HG03095 (cell line): ENCODE measurements at regions not wholly inside any gene's neighbourhood (a gene's known extent, or its start where the extent isn't known, plus 50 kb on each side); places are given as distances from the start of the nearest gene placed in this dataset.

Source experiments
- ATAC-seq: cut with Tn5 transposase; IDR thresholded peaks from one replicate; pipeline ENCODE4 v1.9.1; 2021; ENCODE audit warnings: moderate library complexity; ENCODE audit not compliant: unreplicated experiment

DNA sequence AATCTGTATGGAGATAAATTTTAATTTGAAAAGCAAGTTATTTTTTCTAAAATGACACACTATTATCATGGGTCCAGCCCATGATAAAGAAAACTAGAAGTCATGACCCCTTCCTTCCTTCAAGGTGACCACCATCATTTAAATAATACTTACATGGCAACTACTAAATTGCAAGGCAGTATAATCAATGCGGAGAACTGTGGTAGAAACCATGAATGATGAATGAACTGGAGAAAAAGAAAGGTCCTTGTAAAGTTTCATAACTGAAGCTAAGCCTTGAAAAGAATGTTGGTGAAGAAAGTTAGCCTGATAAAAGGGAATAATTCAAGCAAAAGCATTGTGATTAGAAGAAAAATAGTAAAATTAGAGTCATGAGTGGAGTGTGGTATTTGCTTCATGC, 222.9 kb upstream of the TBC1D5 start:
- ATAC-seq: no peak

DNA sequence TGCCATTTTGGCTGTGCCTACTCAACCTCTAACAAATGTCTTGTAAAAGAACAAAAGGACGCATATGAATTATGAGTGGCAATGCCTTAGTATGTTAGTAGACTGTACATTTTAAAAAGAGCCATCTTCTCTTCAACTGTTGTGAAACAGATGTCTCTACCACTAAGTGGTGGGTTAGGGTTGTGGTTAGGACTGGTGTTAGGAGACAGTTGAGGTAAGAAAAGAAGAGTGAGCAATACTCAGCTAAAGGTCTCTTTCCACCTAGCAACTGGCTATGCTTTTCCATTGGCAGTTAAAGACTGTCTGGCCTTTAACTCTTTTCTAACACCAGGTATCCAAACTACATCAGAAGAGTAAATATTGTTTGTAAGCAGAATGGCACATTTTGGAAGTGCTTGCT, 221.7 kb upstream of the TBC1D5 start:
- ATAC-seq: no peak

DNA sequence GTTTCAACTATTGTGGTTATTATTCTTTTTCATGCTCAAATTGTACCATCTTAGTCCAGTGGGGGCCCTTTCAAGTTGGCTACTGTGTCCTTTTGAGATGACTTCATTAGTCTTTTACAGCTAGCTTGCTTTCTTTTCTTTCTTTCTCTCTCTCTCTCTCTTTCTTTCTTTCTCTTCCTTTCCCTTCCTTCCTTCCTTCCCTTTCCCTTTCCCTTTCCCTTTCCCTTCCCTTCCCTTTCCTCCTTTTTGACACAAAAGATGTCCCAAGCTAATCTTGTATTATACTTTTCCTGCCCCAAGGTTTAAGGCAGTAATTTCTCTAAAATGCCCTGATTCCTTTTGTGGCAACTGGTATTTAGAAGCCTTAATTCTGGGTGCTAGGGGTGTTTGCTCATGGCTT, 213.0 kb upstream of the TBC1D5 start:
- no peak for ATAC-seq

DNA sequence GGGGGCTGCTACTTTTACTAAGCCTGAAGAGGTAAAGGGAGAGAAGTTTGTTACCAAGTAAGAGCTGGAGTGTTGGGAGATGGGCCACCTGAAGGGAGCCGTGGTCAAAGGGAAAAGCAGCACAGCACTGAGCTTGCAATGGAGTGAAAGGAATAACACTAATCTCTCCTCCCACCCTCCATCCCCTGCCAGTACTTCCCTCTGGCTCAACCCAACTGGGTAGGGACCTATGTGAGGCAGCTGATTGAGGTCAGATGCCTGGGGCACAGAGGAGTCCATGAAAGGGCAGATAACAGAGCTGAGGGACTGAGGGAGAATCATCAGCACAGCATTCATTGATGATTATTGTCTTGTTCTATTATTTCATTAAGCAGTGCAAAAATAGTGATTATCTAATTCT, 212.4 kb upstream of the TBC1D5 start:
- no peak for ATAC-seq

DNA sequence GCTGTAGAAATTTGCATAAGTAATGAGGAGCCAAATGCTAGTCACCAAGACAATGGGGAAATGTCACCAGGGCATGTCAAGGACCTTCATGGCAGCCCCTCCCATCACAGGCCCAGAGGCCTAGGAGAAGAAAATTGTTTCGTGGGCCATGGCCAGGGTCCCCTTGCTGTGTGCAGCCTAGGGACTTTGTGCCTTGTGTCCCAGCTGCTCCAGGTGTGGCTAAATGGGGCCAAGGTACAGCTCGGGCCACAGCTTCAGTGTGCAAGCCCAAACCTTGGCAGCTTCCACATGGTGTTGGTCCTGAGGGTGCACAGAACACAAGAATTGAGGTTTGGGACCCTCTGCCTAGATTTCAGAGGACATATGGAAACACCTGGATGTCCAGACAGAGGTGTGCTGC, 208.8 kb upstream of the TBC1D5 start:
- no peak for ATAC-seq

DNA sequence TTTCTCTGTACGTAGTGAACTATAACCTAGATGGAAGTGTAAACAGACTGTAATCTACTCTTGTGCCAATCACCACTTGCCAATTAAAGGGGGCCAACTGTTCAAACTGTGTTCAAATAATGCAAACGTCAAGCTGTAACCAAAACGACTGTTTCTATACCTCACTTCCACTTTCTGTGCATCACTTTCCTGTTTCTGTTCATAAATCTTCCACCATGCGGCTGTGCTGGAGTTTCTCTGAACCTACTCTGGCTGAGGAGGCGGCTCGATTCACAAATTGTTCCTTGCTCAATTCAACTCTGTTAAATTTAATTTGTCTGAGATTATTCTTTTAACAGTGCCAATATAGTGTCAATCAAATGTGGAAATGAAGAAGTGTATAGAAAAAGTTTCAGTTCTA, 206.7 kb upstream of the TBC1D5 start:
- no peak for ATAC-seq

DNA sequence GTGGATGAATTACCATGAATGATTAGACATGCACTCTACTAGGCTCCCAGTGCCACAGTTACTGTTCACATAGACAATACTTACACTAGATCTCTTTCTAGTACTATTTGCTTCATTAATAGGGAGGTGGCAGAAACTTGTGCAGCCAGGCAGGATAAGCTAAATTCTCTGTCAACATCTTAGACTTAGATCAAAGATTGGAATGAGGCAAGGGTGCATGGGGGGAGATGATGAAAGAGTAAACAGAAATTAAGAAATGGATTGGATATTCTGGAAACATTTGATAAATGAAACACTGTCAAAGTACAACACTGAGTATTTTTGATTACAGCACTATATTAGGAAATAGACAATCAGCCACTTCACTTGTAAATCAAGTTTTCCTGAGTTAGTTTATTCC, 205.4 kb upstream of the TBC1D5 start:
- no peak for ATAC-seq

DNA sequence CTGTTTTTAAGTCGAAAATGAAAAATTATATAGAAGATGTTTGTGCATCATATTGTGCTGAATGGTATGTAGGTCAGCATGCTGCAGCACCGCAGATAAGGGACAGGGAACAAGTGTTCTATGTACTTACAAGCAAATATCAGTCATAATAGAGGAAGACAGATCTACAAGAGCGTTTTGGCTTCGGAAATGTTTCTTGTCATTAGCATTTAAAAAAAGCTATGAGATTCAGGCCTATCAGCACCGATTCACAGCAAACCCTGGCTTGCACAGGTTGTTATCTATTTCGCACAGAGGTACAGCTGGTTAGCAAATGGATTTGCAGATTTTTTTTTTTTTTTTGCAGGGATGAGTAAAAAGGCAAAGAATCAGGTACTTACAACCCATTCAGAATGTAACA, 204.2 kb upstream of the TBC1D5 start:
- ATAC-seq: no peak

DNA sequence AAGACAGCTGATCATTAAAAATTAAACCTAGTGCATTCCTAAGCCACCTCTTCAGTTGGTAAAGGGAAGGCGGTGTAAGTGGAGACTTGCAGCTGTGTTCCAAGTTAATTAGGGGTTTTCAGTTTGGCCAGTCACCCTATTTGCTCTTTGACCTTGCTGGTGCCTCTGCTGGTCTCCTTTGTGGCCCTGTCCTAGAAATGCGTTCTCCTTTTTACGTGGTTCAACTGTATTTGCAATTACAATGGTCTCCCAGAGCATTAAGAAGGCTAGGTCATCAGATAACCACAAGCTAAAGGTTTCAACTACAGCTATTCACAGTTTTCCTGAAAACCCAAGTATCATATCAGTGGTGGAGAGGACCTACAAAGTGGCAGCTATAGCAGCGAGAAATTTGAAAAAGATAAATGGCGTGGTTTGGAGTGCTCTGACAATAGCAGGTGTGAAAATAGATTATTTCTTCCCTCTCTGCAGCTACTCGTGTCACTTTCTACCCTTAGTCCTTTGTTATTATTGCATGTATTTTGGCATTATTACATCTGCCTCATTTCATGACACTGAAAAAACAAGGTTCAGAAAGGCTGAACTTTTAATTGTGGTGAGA, 203.5 kb upstream of the TBC1D5 start:
- ATAC-seq: no peak

DNA sequence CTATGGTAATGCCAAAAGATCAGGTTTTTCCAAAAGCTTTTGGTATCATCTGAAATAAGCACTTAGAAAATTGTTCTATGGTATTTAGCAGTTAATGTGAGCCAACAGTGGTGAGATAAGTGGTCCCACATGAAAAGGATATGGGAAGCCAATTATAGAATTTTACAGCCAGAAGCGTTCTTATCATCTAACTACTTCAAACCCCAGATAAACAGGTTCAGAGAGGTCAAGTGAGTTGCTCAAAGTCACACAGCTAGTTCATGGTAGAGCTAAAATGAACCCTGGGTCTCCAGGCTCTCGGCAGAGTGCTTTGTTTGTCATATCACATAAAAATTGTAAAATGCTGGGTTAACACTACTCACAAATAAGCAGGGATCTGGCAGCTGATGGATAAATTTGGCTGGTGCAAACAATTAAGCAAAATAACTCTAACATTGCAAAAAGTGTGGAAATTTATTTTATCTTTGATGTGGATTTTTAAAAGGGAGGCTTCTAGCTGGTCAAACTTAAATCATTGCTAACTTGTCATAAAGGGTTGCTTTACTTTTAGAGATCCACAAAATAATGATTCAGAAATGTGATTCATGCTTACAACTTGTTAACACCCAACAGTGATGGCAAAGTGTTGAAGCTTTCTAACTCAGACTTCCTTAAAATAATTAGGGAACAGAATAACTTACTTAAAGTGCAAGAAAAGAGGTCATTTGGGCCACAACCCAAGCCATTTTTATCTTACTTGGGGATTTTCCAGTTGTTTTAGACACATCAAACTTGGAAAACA, 202.8 kb upstream of the TBC1D5 start:
- ATAC-seq: no peak

DNA sequence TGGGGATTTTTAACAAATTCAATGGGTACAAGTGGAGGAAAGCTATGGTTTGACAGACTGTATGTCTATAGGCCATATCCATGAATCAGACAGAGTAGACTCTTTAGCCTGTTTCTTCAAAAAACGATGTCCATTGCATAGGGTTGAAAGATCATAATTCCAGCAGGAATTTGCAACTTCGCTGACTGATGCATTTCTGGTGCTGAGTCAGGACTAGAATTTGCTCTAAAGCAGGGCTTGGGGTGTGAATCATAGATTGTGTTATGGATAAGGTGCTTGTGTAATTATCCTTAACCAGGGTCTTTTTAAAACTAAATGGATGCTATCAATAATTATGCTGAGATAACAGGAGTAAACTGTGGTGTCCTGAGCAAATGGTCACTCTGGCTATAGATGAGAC, 200.4 kb upstream of the TBC1D5 start:
- ATAC-seq: no peak

DNA sequence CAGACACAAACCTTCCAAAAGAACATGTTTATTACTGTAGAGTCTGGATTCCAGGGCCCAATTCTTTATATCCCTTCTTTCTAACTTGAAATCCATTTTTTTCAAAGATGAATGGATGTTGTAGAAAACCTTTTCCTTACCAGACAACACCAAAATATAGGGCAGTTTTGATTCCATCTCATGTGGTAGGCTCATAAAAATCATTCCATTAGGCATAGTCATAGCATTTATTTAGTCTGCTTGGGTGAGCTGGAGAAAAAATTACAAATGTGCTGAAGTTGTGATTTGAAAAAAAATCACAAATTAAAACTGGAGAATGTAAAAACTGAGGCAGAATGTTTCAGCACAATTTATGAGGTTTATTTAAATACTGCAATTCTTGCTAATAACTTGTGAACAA, 199.3 kb upstream of the TBC1D5 start:
- no peak for ATAC-seq

DNA sequence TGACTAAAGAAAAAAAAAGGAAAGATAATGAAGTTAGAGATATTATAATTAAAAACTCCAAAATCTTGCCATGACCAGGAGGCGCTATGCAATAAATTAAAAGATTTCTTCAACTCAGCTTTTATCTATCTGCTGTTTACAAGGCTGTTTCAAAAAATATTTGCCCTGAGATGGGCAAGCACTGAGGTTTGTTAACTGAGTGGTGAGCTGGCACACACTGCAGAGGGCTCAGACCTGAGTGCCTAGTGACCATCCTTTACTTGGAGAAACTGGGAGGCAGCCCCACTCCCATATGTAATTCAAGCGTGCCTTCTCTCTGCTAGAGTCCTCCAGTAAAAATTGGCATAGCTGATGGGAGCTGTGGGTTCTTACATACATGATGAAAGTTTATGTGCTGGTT, 198.7 kb upstream of the TBC1D5 start:
- no peak for ATAC-seq

DNA sequence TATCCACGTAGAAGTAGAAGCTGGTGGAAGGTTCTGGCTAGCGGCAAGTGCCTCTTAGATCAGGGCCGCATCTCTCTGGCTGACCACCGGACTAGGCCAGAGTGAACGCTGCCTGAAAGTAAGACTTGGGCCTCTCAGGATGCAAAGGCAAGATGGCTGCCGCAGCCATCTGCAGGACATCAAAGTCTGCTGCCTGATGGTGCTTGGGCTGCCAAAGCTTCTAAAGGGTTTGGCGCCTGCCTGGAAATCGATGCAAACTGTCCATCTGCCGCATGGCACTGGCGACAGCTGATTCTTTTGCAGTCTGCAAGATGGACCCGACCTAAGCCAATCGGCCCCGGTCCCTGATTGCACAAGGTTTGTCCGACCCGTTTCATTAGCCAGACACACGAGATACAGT, 196.7 kb upstream of the TBC1D5 start:
- no peak for ATAC-seq

DNA sequence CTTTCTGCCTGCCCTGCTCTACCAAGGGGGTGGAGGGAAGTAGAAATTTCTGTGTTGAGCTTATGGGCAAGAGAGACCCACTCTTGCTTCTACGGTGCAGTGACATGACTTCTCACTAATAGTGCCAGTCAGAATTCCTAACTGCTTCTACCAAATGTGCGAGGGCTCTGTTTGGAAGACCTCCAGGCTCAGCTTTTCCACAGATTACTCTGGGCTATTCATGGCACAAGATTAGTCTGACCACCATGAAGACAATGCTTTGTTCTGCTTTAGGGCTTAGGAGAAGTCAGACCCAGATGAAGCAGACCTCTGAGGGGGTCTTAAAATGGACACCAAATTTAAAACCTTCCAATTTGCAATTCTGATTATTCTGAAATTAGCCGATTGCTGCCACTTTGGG, 195.9 kb upstream of the TBC1D5 start:
- no peak for ATAC-seq

DNA sequence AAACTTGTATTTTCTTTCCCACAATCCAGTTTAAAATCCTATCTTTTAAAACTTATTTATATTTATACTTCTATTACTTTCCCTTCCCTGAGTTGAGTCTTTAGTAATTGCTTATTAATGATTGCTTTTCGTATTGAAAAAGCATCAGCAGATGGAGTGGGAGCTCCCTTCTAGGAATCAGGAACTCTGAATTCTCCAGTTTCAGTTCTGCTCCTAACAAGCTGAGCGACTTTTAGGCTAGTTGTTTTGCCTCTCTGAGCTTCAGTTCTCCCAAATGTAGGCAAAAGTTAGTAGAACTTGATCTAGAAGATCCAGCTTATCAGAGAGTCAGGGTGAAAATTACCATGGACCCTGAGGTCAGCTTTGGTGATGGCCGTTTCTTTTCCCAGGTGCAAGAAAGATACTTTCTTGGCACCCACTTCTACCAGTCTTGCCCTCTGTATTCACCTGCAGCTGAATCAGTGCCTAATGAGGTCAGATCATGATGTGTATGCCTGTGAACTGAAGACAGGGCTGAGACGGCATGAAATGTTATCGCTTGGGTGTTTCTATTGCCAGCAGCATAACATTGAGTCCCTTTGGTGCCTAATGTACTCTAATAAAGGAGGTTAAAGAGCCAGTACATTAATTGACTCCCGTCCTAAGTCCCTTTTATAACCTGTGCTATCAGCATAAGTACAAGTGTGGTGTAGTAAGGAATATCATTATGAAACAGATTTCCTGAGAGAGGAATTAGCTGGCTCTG, 194.5 kb upstream of the TBC1D5 start:
- ATAC-seq: no peak

DNA sequence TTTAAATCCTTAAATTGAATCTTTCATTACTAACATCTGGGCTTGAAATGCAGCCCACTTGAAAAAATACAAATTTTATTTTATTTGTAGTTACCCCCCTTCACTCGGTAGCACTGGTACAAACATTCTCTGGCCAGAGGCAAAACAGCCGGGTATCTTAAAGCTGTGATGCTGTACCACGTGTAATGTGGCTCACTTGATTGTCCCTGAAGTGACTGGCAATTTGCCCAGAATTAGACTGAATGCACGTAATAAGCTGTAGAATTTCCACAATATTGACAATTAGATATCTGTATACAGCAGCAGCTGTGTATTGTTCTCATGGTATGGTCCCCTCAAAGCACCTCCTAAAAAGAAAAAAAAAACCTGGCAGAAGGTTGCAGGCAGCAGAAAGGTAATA, 192.8 kb upstream of the TBC1D5 start:
- ATAC-seq: no peak

DNA sequence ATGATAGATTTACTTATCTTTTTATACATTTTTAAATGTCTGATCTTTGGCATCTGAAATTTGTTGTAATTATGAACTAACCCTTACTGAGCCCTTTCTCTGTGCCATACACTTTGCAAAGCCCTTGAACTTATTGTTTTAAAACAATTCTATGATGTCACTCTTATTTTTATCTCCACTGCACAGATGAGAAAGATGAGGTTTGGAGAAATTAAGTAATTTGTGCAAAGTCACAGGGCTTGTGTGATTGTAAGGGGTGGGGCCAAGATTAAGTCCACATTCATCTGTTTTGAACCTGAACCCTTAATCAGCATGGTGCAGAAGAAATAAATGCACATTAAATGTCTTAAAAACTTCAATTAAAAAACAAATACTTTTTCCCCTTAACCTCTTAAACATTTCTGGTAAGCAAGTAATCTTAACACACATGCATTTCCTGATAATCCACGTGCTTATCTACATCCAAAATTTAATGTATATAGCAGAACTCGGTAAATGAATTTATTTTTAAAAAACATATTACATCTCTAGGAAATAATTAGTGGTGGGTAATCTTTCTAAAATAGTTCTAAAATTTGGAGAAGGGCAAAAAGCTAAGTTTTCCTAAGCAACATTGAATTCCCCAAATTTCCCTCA, 189.8 kb upstream of the TBC1D5 start:
- no peak for ATAC-seq

DNA sequence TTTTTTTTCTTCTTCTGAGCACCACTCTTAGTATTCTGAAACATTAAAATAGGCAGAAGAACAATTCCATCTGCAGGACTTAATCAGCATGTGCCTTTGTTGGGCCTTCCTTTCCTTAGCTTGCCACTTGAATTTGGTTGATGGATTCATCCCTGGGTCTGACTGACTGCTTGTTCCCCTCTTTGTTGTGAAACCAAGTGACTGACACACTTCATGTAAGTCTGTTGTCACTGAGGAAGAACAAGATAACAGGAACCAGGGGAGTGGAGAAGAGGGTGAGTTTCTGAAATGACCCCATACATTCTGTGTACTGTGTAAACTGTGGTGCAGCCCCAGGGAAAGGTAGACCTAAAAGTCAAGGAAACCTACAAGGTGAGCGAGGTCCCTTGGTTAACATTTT, 188.7 kb upstream of the TBC1D5 start:
- no peak for ATAC-seq

DNA sequence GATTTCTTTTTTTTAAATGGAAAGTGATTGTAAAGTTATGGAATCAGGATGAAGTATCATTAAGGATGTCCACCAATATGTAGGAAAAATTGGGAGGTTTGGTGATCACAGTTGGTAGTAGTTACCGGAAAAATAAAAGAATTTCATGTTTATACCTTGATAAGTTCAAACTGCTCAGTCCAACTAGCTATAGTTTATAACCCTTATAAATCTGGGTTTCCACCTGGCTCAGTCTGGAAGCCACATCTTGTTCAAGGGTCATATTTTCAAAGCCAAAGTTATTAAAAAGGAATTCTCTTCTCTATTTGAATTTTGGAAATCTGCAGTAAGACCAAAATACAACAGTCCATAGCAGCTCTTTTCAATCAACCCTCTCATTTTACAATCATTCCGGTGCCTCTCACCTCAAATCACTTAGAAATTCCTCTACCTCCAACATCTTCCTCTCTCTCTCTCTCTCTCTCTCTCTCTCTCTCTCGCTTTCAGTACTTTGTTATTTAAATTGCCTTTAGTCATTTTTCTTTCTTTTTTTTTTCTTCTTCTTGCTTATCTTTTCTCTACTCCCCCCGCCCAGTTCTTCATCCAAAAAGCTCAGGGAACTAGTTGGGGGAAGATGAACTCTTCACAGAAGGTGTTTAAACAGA, 186.2 kb upstream of the TBC1D5 start:
- ATAC-seq: no peak

DNA sequence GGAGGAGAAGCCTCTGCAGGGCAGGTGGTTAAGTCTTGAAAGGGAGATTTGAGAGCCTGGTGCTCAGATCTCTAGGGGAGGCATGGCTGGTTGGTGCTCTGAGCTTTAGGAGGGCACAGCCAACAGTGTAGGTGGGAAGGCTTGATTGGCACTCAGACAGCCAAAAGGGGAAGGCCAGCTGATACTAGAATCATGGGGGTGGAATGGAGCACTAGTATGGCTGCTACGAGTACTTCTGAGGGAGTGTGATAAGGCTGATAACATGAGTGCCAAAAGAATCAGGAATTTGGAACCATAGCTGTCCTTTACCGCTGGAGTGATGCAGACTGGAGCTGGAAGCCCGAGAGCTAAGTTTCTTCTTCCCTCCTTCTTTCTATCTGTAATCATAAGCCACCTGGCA, 184.6 kb upstream of the TBC1D5 start:
- no peak for ATAC-seq
